Astrocyte (in vitro differentiated cells and primary cell): ENCODE measurements at regions not wholly inside any gene's neighbourhood (a gene's known extent, or its start where the extent isn't known, plus 50 kb on each side); places are given as distances from the start of the nearest gene placed in this dataset.

Experiments used
- DNase-seq: peaks from one replicate; pipeline ENCODE4 v3.0.0-alpha.2; 2010; ENCODE audit warnings: low read depth
- FAIRE-seq: peaks from 2 replicates; lab custom pipeline; 2011; peaks lifted over from hg19 to GRCh38; lab: Jason Lieb, UNC
- H2AFZ ChIP-seq: 2 replicates; pipeline ENCODE4 v1.6.0; 2012; ENCODE audit warnings: low read depth, low read length, inconsistent platforms
- H3K27ac ChIP-seq: 2 replicates; pipeline ENCODE4 v1.5.1; 2011; ENCODE audit warnings: low read depth, low read length, inconsistent platforms
- H3K27me3 ChIP-seq: 2 replicates; pipeline ENCODE4 v1.6.0; 2011; ENCODE audit warnings: low read length, inconsistent platforms; ENCODE audit not compliant: insufficient read depth
- H3K36me3 ChIP-seq: 2 replicates; pipeline ENCODE4 v1.5.1; 2011; ENCODE audit warnings: low read length, inconsistent platforms; ENCODE audit not compliant: insufficient read depth
- H3K4me1 ChIP-seq: 2 replicates; pipeline ENCODE4 v1.5.1; 2011; ENCODE audit warnings: low read length, inconsistent platforms; ENCODE audit not compliant: insufficient read depth
- H3K4me2 ChIP-seq: 2 replicates; pipeline ENCODE4 v1.6.0; 2012; ENCODE audit warnings: low read length, inconsistent platforms
- H3K4me3 ChIP-seq: 2 replicates; pipeline ENCODE4 v1.5.1; 2011; ENCODE audit warnings: low read depth, mild to moderate bottlenecking, low read length, inconsistent platforms; ENCODE audit not compliant: insufficient read depth
- H3K79me2 ChIP-seq: 2 replicates; pipeline ENCODE4 v1.6.0; 2012; ENCODE audit warnings: mild to moderate bottlenecking, low read length, inconsistent platforms; ENCODE audit not compliant: insufficient read depth
- H3K9ac ChIP-seq: 2 replicates; pipeline ENCODE4 v1.6.0; 2012; ENCODE audit warnings: mild to moderate bottlenecking, low read length, inconsistent platforms
- H3K9me3 ChIP-seq: 2 replicates; pipeline ENCODE4 v1.5.1; 2012; ENCODE audit warnings: low read depth, mild to moderate bottlenecking, low read length, inconsistent platforms; ENCODE audit not compliant: insufficient read depth
- H4K20me1 ChIP-seq: 2 replicates; pipeline ENCODE4 v1.6.0; 2012; ENCODE audit warnings: low read length, inconsistent platforms; ENCODE audit not compliant: insufficient read depth
- H3K27ac Mint-ChIP-seq: one replicate; pipeline ENCODE4 v1.8.0; 2021; ENCODE audit warnings: mild to moderate bottlenecking, mixed read lengths; ENCODE audit not compliant: unreplicated experiment
- H3K27me3 Mint-ChIP-seq: one replicate; pipeline ENCODE4 v1.8.0; 2021; ENCODE audit warnings: low read depth, mixed read lengths; ENCODE audit not compliant: unreplicated experiment
- H3K36me3 Mint-ChIP-seq: one replicate; pipeline ENCODE4 v1.8.0; 2021; ENCODE audit warnings: low read depth, mixed read lengths; ENCODE audit not compliant: unreplicated experiment
- H3K4me1 Mint-ChIP-seq: one replicate; pipeline ENCODE4 v1.8.0; 2021; ENCODE audit warnings: low read depth, mixed read lengths; ENCODE audit not compliant: unreplicated experiment
- H3K4me3 Mint-ChIP-seq: one replicate; pipeline ENCODE4 v1.8.0; 2021; ENCODE audit warnings: mild to moderate bottlenecking, moderate library complexity, mixed read lengths; ENCODE audit not compliant: unreplicated experiment
- H3K9me3 Mint-ChIP-seq: one replicate; pipeline ENCODE4 v1.8.0; 2021; ENCODE audit warnings: mild to moderate bottlenecking, mixed read lengths; ENCODE audit not compliant: unreplicated experiment
- CTCF ChIP-seq: IDR thresholded peaks from 2 replicates; pipeline ENCODE4 v1.5.1; 2011; ENCODE audit warnings: low read depth, mild to moderate bottlenecking, inconsistent platforms, low read length, moderate library complexity; ENCODE audit not compliant: insufficient read depth
- EZH2 ChIP-seq: IDR thresholded peaks from 2 replicates; pipeline ENCODE4 v1.6.1; 2012; ENCODE audit warnings: mild to moderate bottlenecking, low read length, inconsistent platforms; ENCODE audit not compliant: insufficient read depth

GRCh38 chr3:132222868-132223538 lies 94.2 kb upstream of the ACP3 start:
- H4K20me1 ChIP-seq, result no peaks in the 10 kb centered on the region
- FAIRE-seq, result no peak
- H3K36me3 ChIP-seq, result no peaks in the 10 kb centered on the region
- no peak for DNase-seq
- no peaks in the 10 kb centered on the region for H3K9me3 ChIP-seq
- TF ChIP-seq CTCF (no peak), EZH2 (no peak)
- no peak overlapping the region for H2AFZ ChIP-seq
- no peaks in the 10 kb centered on the region for H3K4me1 ChIP-seq
- peaks cover 8% of the 10 kb centered on the region for H3K27me3 Mint-ChIP-seq
- H3K4me2 ChIP-seq, result no peak overlapping the region
- H3K9ac ChIP-seq, result no peak overlapping the region
- no peak overlapping the region for H3K4me3 ChIP-seq
- no peaks in the 10 kb centered on the region for H3K79me2 ChIP-seq
- H3K27me3 ChIP-seq, result no peaks in the 10 kb centered on the region
- H3K4me3 Mint-ChIP-seq, result no peak overlapping the region
- H3K9me3 Mint-ChIP-seq, result no peaks in the 10 kb centered on the region
- peaks cover 8% of the 10 kb centered on the region for H3K4me1 Mint-ChIP-seq
- no peak overlapping the region for H3K27ac ChIP-seq
- H3K27ac Mint-ChIP-seq, result no peak overlapping the region
- no peaks in the 10 kb centered on the region for H3K36me3 Mint-ChIP-seq

DNA sequence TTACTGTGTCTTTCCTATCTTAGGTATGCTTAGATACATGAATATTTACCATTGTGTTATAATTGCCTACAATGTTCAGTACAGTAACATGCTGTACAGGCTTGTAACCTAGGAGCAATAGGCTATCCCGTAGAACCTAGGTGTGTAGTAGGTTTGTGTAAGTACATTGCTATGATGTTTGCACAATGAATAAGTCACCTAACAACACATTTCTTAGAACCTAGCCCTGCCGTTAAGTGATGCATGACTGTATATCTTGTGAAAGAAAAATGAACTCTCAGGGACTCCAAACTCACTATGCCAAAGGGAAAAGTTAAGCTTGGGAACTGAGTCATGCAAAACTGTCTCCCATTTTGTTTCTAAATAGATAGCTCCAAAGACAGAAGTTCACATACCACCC lies 91.5 kb upstream of the ACP3 start:
- FAIRE-seq (no peak), DNase-seq (no peak)
- Mint-ChIP-seq H3K36me3 (no peaks in the 10 kb centered on the region), H3K27ac (no peak overlapping the region), H3K27me3 (peaks cover 4% of the 10 kb centered on the region), H3K4me3 (no peak overlapping the region), H3K9me3 (no peaks in the 10 kb centered on the region), H3K4me1 (peaks cover 8% of the 10 kb centered on the region)
- H3K79me2 ChIP-seq, result no peaks in the 10 kb centered on the region
- H3K9me3 ChIP-seq, result no peaks in the 10 kb centered on the region
- no peaks in the 10 kb centered on the region for H3K27me3 ChIP-seq
- H3K4me3 ChIP-seq, result no peak overlapping the region
- H3K36me3 ChIP-seq, result no peaks in the 10 kb centered on the region
- H3K27ac ChIP-seq, result no peak overlapping the region
- H4K20me1 ChIP-seq, result no peaks in the 10 kb centered on the region
- H2AFZ ChIP-seq, result no peak overlapping the region
- H3K4me2 ChIP-seq, result no peak overlapping the region
- H3K9ac ChIP-seq, result no peak overlapping the region
- TF ChIP-seq EZH2 (no peak), CTCF (no peak)
- no peaks in the 10 kb centered on the region for H3K4me1 ChIP-seq

DNA sequence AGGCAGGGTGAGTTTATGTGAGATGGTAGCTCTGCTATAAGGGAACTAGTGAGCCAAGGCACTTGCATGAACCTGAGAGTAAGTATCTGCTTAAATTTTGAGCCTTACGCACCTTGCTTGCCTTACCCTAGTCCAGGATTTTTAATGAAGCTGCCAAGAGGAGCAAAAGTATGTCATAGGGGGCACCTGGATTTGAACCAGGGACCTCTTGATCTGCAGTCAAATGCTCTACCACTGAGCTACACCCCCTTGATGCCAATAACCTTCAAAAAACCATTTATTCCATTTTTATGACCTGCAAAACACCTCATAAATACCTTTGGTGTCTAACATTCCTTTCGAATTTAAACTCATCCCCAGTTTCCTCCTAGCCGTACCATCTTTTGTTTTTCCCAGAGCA lies 88.3 kb upstream of the ACP3 start:
- H4K20me1 ChIP-seq, result no peaks in the 10 kb centered on the region
- H2AFZ ChIP-seq, result no peak overlapping the region
- no peak overlapping the region for H3K27ac Mint-ChIP-seq
- H3K4me3 Mint-ChIP-seq, result no peak overlapping the region
- no peak overlapping the region for H3K4me3 ChIP-seq
- H3K27me3 Mint-ChIP-seq, result no peaks in the 10 kb centered on the region
- H3K36me3 ChIP-seq, result no peaks in the 10 kb centered on the region
- no peaks in the 10 kb centered on the region for H3K27me3 ChIP-seq
- no peaks in the 10 kb centered on the region for H3K9me3 ChIP-seq
- DNase-seq (no peak), FAIRE-seq (no peak)
- H3K79me2 ChIP-seq, result no peaks in the 10 kb centered on the region
- no peak for TF ChIP-seq EZH2
- no peak for TF ChIP-seq CTCF
- H3K27ac ChIP-seq, result no peak overlapping the region
- no peaks in the 10 kb centered on the region for H3K36me3 Mint-ChIP-seq
- H3K4me1 ChIP-seq, result no peaks in the 10 kb centered on the region
- H3K9ac ChIP-seq, result no peak overlapping the region
- H3K4me2 ChIP-seq, result no peak overlapping the region
- peaks cover 12% of the 10 kb centered on the region for H3K4me1 Mint-ChIP-seq
- no peaks in the 10 kb centered on the region for H3K9me3 Mint-ChIP-seq
